Breast epithelium (tissue), 3 donors: ENCODE measurements at regions not wholly inside any gene's neighbourhood (a gene's known extent, or its start where the extent isn't known, plus 50 kb on each side); places are given as distances from the start of the nearest gene placed in this dataset.

Experiments used
- CTCF ChIP-seq, 3 donors: fragments of 450-650 bp; IDR thresholded peaks; one replicate each; pipeline ENCODE4 v1.5.1; 2016 to 2017; ENCODE audit warnings: antibody characterized with exemption in 3 of 3, mild to moderate bottlenecking in 3 of 3, moderate library complexity in 3 of 3
- POLR2A ChIP-seq: fragments of 450-650 bp; IDR thresholded peaks from one replicate; pipeline ENCODE4 v1.6.1; 2016; ENCODE audit warnings: antibody characterized with exemption, mild to moderate bottlenecking, moderate library complexity
- POLR2AphosphoS5 ChIP-seq, 3 donors: sonication (generic); formaldehyde crosslinking; IDR thresholded peaks; one replicate each; pipeline ENCODE4 v1.6.1; 2017; ENCODE audit warnings: antibody characterized with exemption in 3 of 3

- TF ChIP-seq CTCF (IDR thresholded peaks at IDR 0.05): no peak
- no peak for TF ChIP-seq POLR2AphosphoS5 (IDR thresholded peaks at IDR 0.05)
- no peak for TF ChIP-seq POLR2A
These were observed 322.6 kb downstream of the KIF20B start for GRCh38 chr10:90023950-90024349.
